ENCODE measurements at regions not wholly inside any gene's neighbourhood (a gene's known extent, or its start where the extent isn't known, plus 50 kb on each side); places are given as distances from the start of the nearest gene placed in this dataset.

DNA sequence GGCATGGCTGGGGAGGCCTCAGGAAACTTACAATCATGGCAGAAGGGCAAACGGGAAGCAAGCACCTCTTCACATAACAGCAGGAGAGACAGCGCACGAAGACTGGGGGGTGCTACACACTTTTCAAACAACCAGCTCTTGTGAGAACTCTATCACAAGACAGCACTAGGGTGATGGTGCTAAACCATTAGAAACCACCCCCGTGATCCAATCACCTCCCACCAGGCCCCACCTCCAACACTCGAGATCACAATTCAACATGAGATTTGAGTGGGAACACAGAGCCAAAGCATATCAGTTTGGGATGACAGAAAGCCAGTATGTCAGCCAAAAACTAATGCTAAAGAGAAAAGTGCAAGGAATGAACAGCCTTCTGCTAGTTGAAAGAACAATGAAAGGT lies 309.8 kb upstream of the CCDC54 start:
- Histone ChIP-seq H3K4me1 (no peaks in the 10 kb centered on the region), H3K27me3 (no peaks in the 10 kb centered on the region), H3K9me3 (no peaks in the 10 kb centered on the region), H3K36me3 (no peaks in the 10 kb centered on the region), H3K4me3 (no peak overlapping the region), H3K27ac (no peak overlapping the region)
- no peak for DNase-seq
- TF ChIP-seq EP300 (IDR thresholded peaks at IDR 0.05; ENCODE audit: low read depth) (no peak), POLR2AphosphoS5 (IDR thresholded peaks at IDR 0.05) (no peak), POLR2A (IDR thresholded peaks at IDR 0.05) (no peak)
- in situ Hi-C loops (cut with MboI; ENCODE audit: low pct_ligation_motif_present in 1 of 4, low pct_unique_long_range_greater_than_20kb in 1 of 4, low sequenced_read_pairs in 3 of 4): no loop called here
- 85 to 100% methylated on average over 2 to 5 of the region's 5 CpGs for WGBS, 2 donors (ENCODE audit: low coverage in 1 of 2)
- intact Hi-C loops (cut with DNase I; ENCODE audit: low total_unique reads): no loop called here

DNA sequence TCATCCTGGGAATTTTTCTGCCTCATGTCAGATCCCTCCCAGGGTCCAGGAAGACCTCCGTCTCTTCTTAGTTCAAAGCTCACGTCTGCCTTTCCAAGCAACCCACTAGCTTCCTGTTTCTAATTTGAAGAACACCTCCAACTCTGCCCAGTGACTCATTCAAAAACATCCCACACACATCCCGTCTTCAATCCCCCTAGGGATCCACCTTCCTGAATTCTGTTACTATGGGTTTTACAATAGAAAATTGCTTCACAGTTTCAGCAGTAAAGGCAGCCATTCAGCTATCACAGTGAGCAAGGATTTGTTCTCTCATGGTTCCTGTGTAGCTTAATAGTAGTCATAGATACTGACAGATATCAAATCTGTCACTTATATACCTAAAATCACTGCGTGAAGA lies 308.3 kb upstream of the CCDC54 start:
- no peak for TF ChIP-seq EP300 (IDR thresholded peaks at IDR 0.05; ENCODE audit: low read depth)
- no peak for TF ChIP-seq POLR2AphosphoS5 (IDR thresholded peaks at IDR 0.05)
- TF ChIP-seq POLR2A (IDR thresholded peaks at IDR 0.05): no peak
- TF ChIP-seq, protein P1, sequence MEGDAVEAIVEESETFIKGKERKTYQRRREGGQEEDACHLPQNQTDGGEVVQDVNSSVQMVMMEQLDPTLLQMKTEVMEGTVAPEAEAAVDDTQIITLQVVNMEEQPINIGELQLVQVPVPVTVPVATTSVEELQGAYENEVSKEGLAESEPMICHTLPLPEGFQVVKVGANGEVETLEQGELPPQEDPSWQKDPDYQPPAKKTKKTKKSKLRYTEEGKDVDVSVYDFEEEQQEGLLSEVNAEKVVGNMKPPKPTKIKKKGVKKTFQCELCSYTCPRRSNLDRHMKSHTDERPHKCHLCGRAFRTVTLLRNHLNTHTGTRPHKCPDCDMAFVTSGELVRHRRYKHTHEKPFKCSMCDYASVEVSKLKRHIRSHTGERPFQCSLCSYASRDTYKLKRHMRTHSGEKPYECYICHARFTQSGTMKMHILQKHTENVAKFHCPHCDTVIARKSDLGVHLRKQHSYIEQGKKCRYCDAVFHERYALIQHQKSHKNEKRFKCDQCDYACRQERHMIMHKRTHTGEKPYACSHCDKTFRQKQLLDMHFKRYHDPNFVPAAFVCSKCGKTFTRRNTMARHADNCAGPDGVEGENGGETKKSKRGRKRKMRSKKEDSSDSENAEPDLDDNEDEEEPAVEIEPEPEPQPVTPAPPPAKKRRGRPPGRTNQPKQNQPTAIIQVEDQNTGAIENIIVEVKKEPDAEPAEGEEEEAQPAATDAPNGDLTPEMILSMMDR (IDR thresholded peaks at IDR 0.05): no peak
- WGBS, 2 donors (ENCODE audit: low coverage in 1 of 2): 45 to 55% methylated on average over 4 of the region's 4 CpGs
- in situ Hi-C loops (cut with MboI; ENCODE audit: low pct_ligation_motif_present in 1 of 4, low pct_unique_long_range_greater_than_20kb in 1 of 4, low sequenced_read_pairs in 3 of 4): no loop called here
- intact Hi-C loops (cut with DNase I; ENCODE audit: low total_unique reads): no loop called here
- no peak for DNase-seq
- H3K27me3 ChIP-seq: no peaks in the 10 kb centered on the region
- H3K4me1 ChIP-seq: no peaks in the 10 kb centered on the region
- no peak overlapping the region for H3K27ac ChIP-seq
- H3K9me3 ChIP-seq: no peaks in the 10 kb centered on the region
- H3K36me3 ChIP-seq: no peaks in the 10 kb centered on the region
- H3K4me3 ChIP-seq: no peak overlapping the region

DNA sequence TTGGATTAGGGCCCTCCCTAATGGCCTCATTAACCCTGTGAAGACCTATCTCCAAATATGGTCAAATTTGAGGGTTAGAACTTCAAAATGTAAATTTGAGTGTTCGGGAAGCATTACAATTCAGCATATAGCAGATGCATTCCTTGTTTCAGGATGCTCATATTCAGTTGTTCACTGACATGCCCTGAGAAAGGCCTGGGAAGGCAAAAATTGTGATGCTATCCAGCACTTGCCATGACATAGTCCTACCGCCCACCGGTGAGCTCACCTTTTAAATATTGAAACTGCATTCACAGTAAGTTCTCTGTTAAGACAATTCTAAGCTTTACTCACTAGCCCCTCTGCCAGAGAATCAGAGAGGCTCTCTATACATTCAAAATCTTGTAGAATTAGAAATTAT lies 300.3 kb upstream of the CCDC54 start:
- intact Hi-C loops (cut with DNase I; ENCODE audit: low total_unique reads): no loop called here
- WGBS, 2 donors (ENCODE audit: low coverage in 1 of 2): 91 to 98% methylated on average over 1 to 3 of the region's 3 CpGs
- Histone ChIP-seq H3K27me3 (no peaks in the 10 kb centered on the region), H3K4me1 (no peaks in the 10 kb centered on the region), H3K27ac (no peak overlapping the region), H3K4me3 (no peak overlapping the region), H3K36me3 (no peaks in the 10 kb centered on the region), H3K9me3 (no peaks in the 10 kb centered on the region)
- TF ChIP-seq EP300 (IDR thresholded peaks at IDR 0.05; ENCODE audit: low read depth): no peak
- TF ChIP-seq POLR2A (IDR thresholded peaks at IDR 0.05): no peak
- no peak for TF ChIP-seq POLR2AphosphoS5 (IDR thresholded peaks at IDR 0.05)
- TF ChIP-seq, protein P1 (IDR thresholded peaks at IDR 0.05): no peak
- DNase-seq: no peak
- in situ Hi-C loops (cut with MboI; ENCODE audit: low pct_ligation_motif_present in 1 of 4, low pct_unique_long_range_greater_than_20kb in 1 of 4, low sequenced_read_pairs in 3 of 4): no loop called here

DNA sequence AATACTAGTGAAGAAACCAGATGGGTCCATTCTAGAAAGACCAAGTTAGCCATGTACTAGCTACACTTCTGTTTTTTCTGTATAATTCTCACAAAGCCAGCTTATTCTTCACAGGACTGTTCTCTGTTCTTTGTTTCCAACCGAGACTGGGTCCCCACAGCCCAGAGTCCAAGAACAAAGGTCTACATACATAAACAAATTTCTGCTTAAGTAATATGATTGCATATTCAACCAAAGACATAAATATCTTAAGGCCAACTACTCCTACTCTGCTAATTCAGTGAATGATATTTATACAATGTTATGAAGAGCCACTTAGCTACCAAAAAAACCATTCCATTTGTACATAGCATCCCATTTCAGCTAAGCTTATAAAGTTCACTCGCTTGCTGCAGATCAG lies 299.8 kb upstream of the CCDC54 start:
- no peaks in the 10 kb centered on the region for H3K27me3 ChIP-seq
- intact Hi-C loops (cut with DNase I; ENCODE audit: low total_unique reads) (no loop called here), in situ Hi-C loops (cut with MboI; ENCODE audit: low pct_ligation_motif_present in 1 of 4, low pct_unique_long_range_greater_than_20kb in 1 of 4, low sequenced_read_pairs in 3 of 4) (no loop called here)
- no peak for DNase-seq
- no peaks in the 10 kb centered on the region for H3K4me1 ChIP-seq
- H3K27ac ChIP-seq: no peak overlapping the region
- TF ChIP-seq EP300 (IDR thresholded peaks at IDR 0.05; ENCODE audit: low read depth) (no peak), POLR2A (IDR thresholded peaks at IDR 0.05) (no peak), POLR2AphosphoS5 (IDR thresholded peaks at IDR 0.05) (no peak)
- TF ChIP-seq, protein P1 (IDR thresholded peaks at IDR 0.05): no peak
- no peaks in the 10 kb centered on the region for H3K36me3 ChIP-seq
- no peaks in the 10 kb centered on the region for H3K9me3 ChIP-seq
- WGBS, 2 donors (ENCODE audit: low coverage in 1 of 2): 63 to 70% methylated on average over 2 of the region's 2 CpGs
- H3K4me3 ChIP-seq: no peak overlapping the region

DNA sequence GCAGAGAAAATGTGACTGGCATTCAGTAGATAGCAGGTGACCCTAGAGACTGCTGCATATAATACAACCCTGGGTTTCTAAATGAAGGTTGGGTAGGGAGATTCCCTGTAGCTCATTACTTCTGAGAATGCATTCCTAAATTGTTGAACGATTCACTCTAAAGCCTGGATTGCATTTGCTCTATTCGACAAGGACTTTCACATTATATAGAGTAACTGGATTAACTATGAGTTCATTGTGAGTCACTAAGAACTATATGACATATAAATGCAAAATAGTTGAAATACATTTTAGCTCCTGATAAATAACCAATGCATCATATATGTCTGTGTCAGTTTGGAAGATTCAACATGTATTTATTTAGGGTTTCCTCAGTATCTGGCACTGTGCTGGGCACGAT lies 294.7 kb upstream of the CCDC54 start:
- DNase-seq: no peak
- Histone ChIP-seq H3K27ac (no peak overlapping the region), H3K36me3 (no peaks in the 10 kb centered on the region), H3K4me1 (no peaks in the 10 kb centered on the region), H3K27me3 (no peaks in the 10 kb centered on the region), H3K9me3 (no peaks in the 10 kb centered on the region), H3K4me3 (no peak overlapping the region)
- intact Hi-C loops (cut with DNase I; ENCODE audit: low total_unique reads) (no loop called here), in situ Hi-C loops (cut with MboI; ENCODE audit: low pct_ligation_motif_present in 1 of 4, low pct_unique_long_range_greater_than_20kb in 1 of 4, low sequenced_read_pairs in 3 of 4) (no loop called here)
- TF ChIP-seq POLR2A (IDR thresholded peaks at IDR 0.05) (no peak), EP300 (IDR thresholded peaks at IDR 0.05; ENCODE audit: low read depth) (no peak)
- 75 to 89% methylated on average over 3 of the region's 3 CpGs for WGBS, 2 donors (ENCODE audit: low coverage in 1 of 2)

Data from transverse colon (tissue), 4 donors.